Erythroblast (primary cell): ENCODE measurements at regions not wholly inside any gene's neighbourhood (a gene's known extent, or its start where the extent isn't known, plus 50 kb on each side); places are given as distances from the start of the nearest gene placed in this dataset.

Experiments used
- GATA1 ChIP-seq: IDR thresholded peaks from 2 replicates; pipeline ENCODE4 v1.6.1; 2011; ENCODE audit warnings: low read depth, mild to moderate bottlenecking, control low read depth, low read length, moderate library complexity
- POLR2A ChIP-seq: IDR thresholded peaks from 2 replicates; pipeline ENCODE4 v1.6.1; 2011; ENCODE audit warnings: mild to moderate bottlenecking, low read length

DNA sequence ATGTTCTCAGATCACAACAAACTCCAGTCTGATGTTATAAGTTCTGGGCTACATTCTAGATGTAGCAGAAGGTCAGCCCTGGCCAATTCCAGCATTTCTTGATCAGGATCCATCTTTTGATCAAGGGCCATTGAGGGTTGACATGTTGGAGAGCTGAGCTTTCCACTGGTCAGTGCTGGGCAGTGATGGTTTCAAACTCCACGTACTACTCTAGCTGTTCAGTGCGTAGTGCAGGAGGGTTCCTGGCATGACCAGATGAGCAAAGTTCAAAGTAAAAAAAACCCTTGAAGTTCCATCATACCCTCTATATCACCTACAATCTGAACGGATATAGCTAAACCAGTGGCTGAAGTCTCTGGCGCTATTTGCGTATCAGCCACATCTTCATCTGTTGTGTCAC lies 210.4 kb upstream of the OSR1 start:
- no peak for TF ChIP-seq POLR2A
- no peak for TF ChIP-seq GATA1
